Panc1 (cell line): ENCODE measurements at regions not wholly inside any gene's neighbourhood (a gene's known extent, or its start where the extent isn't known, plus 50 kb on each side); places are given as distances from the start of the nearest gene placed in this dataset.

Source experiments
- ATAC-seq: fragments of 200-7000 bp; cut with Tn5 transposase; 2 replicates; pipeline ENCODE4 v1.9.1; 2020; ENCODE audit warnings: mild to moderate bottlenecking, moderate library complexity
- BruUV-seq: library from RNA; stranded (reverse); fragments of 400-500 nt; replicated peaks from 2 replicates; lab custom pipeline; 2021; lab: Mats Ljungman, UMichigan
- CTCF ChIA-PET: fragments of 300-600 bp; sonication (Branson Sonifier 250); formaldehyde crosslinking; loops from one replicate; lab custom pipeline; 2022; ENCODE audit warnings: antibody characterized with exemption; lab: Charles Lee
- POLR2A ChIA-PET: fragments of 300-600 bp; sonication (Branson Sonifier 250); formaldehyde crosslinking; loops from one replicate; lab custom pipeline; 2022; ENCODE audit warnings: antibody characterized with exemption; lab: Charles Lee
- DNase-seq: peaks from one replicate; pipeline ENCODE4 v3.0.0-alpha.2; 2010; ENCODE audit warnings: low read depth, low spot score
- H3K27ac ChIP-seq: 2 replicates; pipeline ENCODE4 v1.5.1; 2011; ENCODE audit warnings: mild to moderate bottlenecking, low read length, inconsistent platforms
- H3K27me3 ChIP-seq: fragments of 200-500 bp; sonication (Bioruptor generic); 2 replicates; pipeline ENCODE4 v1.6.0; 2014; ENCODE audit warnings: low read length, inconsistent platforms; ENCODE audit not compliant: control insufficient read depth, insufficient read depth
- H3K36me3 ChIP-seq: fragments of 200-500 bp; sonication (Bioruptor generic); 2 replicates; pipeline ENCODE4 v1.5.1; 2014; ENCODE audit warnings: inconsistent platforms, mild to moderate bottlenecking, low read length, moderate library complexity; ENCODE audit not compliant: control insufficient read depth, insufficient read depth
- H3K4me1 ChIP-seq: 2 replicates; pipeline ENCODE4 v1.5.1; 2011; ENCODE audit warnings: inconsistent platforms, mild to moderate bottlenecking, low read length, moderate library complexity; ENCODE audit not compliant: control insufficient read depth, insufficient read depth
- H3K4me3 ChIP-seq, 2 experiments: 2 replicates each; pipeline ENCODE4 v1.5.1; 2011 to 2012; ENCODE audit warnings: low read depth in 2 of 2, low read length in 2 of 2, mild to moderate bottlenecking in 2 of 2, inconsistent platforms in 1 of 2, moderate library complexity in 1 of 2
- H3K9me3 ChIP-seq: fragments of 200-500 bp; sonication (Bioruptor generic); 2 replicates; pipeline ENCODE4 v1.5.1; 2014; ENCODE audit warnings: low read depth, mild to moderate bottlenecking, inconsistent platforms, low read length, moderate library complexity; ENCODE audit not compliant: control insufficient read depth, insufficient read depth
- POLR2AphosphoS5 ChIP-seq: IDR thresholded peaks from 2 replicates; pipeline ENCODE4 v1.6.1; 2012; ENCODE audit warnings: mild to moderate bottlenecking, low read depth, low read length, moderate library complexity
- REST ChIP-seq, 2 experiments: IDR thresholded peaks; 2 replicates each; pipeline ENCODE4 v1.6.1; 2011 to 2012; ENCODE audit warnings: low read depth in 2 of 2, control low read depth in 1 of 2, low read length in 1 of 2, mild to moderate bottlenecking in 1 of 2, moderate library complexity in 1 of 2; ENCODE audit not compliant: insufficient read depth in 1 of 2
- SIN3A ChIP-seq: IDR thresholded peaks from 2 replicates; pipeline ENCODE4 v1.6.1; 2012; ENCODE audit warnings: low read depth, mild to moderate bottlenecking, low read length, moderate library complexity, borderline replicate concordance; ENCODE audit not compliant: insufficient read depth
- TCF7L2 ChIP-seq: IDR thresholded peaks from 2 replicates; pipeline ENCODE4 v1.6.1; 2011; ENCODE audit warnings: mild to moderate bottlenecking, low read depth, low read length, inconsistent platforms
- in situ Hi-C: cut with HindIII; loops from 2 replicates; pipeline ENCODE4 v1.10.0; 2016; ENCODE audit warnings: low sequenced_read_pairs, low pct_unique_long_range_greater_than_20kb
- intact Hi-C: fragments of 100-400 bp; cut with micrococcal nuclease; formaldehyde crosslinking; loops from one replicate; pipeline ENCODE4 v1.10.0; 2022; ENCODE audit not compliant: unreplicated experiment
- TF ChIP-seq, protein P1 (sequence below): fragments of 450-650 bp; IDR thresholded peaks from 2 replicates; pipeline ENCODE4 v1.5.1; 2017; ENCODE audit warnings: mild to moderate bottlenecking

DNA sequence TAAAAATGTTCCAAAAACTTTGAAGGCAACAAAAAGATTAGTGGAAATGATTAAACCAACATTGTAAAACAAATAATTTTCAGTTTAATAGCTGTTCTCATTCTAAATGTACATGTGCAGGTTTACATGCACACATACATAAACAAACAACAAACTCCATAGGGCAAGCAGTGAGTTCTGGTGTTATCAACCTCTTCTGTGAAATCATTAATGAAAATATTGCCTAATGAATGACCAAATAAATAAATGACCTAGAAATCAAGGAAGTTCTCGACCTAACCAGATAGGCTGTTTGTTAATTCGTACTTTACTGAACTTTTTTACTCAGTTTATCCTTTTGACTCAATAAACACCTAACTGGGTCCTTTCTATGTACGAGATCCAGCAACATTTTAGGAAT is 165.5 kb upstream of the RORB start:
- in situ Hi-C loops (no loop called here), intact Hi-C loops (no loop called here)
- Histone ChIP-seq H3K27me3 (no peaks in the 10 kb centered on the region), H3K4me1 (no peaks in the 10 kb centered on the region), H3K4me3 (no peak overlapping the region), H3K9me3 (no peaks in the 10 kb centered on the region), H3K27ac (no peak overlapping the region), H3K36me3 (no peaks in the 10 kb centered on the region)
- BruUV-seq: no TSS peak
- ATAC-seq (no peak), DNase-seq (no peak)
- TF ChIP-seq REST (IDR thresholded peaks at IDR 0.05; ENCODE audit: insufficient read depth in 1 of 2, low read depth in 2 of 2, low read length in 1 of 2) (no peak), TCF7L2 (no peak)
- POLR2A ChIA-PET: no interaction called here
- CTCF ChIA-PET: no interaction called here

GRCh38 chr9:74333384-74334032 is 163.6 kb upstream of the RORB start:
- POLR2A ChIA-PET: no interaction called here
- CTCF ChIA-PET: no interaction called here
- H3K4me3 ChIP-seq: no peak overlapping the region
- in situ Hi-C loops (no loop called here), intact Hi-C loops (no loop called here)
- H3K9me3 ChIP-seq: no peaks in the 10 kb centered on the region
- no peak for TF ChIP-seq REST (IDR thresholded peaks at IDR 0.05; ENCODE audit: insufficient read depth in 1 of 2, low read depth in 2 of 2, low read length in 1 of 2)
- TF ChIP-seq, protein P1, sequence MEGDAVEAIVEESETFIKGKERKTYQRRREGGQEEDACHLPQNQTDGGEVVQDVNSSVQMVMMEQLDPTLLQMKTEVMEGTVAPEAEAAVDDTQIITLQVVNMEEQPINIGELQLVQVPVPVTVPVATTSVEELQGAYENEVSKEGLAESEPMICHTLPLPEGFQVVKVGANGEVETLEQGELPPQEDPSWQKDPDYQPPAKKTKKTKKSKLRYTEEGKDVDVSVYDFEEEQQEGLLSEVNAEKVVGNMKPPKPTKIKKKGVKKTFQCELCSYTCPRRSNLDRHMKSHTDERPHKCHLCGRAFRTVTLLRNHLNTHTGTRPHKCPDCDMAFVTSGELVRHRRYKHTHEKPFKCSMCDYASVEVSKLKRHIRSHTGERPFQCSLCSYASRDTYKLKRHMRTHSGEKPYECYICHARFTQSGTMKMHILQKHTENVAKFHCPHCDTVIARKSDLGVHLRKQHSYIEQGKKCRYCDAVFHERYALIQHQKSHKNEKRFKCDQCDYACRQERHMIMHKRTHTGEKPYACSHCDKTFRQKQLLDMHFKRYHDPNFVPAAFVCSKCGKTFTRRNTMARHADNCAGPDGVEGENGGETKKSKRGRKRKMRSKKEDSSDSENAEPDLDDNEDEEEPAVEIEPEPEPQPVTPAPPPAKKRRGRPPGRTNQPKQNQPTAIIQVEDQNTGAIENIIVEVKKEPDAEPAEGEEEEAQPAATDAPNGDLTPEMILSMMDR: no peak
- no peak for TF ChIP-seq POLR2AphosphoS5
- no peak for TF ChIP-seq TCF7L2
- TF ChIP-seq SIN3A: no peak
- no peaks in the 10 kb centered on the region for H3K36me3 ChIP-seq
- no peaks in the 10 kb centered on the region for H3K4me1 ChIP-seq
- no TSS peak for BruUV-seq
- ATAC-seq (no peak), DNase-seq (no peak)
- no peaks in the 10 kb centered on the region for H3K27me3 ChIP-seq
- H3K27ac ChIP-seq: no peak overlapping the region
